ENCODE measurements at regions not wholly inside any gene's neighbourhood (a gene's known extent, or its start where the extent isn't known, plus 50 kb on each side); places are given as distances from the start of the nearest gene placed in this dataset.
"Not testable (repeated sequence)": the region's sequence is repeated elsewhere in the genome, so short reads cannot be mapped to it uniquely, and the experiment has no call there.

DNA sequence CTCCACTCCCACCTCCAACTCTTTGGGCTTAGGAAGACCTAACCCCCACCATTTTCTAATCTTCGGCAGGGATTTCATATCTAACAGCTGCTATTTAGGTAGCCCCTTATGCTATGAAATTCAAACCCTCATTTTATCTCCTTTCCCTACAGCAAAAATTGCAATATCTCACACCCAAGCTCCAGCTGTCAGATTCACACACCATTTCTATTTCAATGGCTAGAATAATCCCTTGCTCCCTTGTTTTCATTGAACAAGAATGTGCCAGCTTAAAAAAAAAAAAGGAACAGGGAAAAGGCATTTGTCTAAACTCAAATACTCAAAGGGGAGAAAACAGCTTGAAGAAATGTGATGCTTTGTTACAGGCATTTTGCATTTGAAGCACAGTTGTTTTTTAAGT lies 850.6 kb upstream of the ACVR2A start:
- no peak for DNase-seq

DNA sequence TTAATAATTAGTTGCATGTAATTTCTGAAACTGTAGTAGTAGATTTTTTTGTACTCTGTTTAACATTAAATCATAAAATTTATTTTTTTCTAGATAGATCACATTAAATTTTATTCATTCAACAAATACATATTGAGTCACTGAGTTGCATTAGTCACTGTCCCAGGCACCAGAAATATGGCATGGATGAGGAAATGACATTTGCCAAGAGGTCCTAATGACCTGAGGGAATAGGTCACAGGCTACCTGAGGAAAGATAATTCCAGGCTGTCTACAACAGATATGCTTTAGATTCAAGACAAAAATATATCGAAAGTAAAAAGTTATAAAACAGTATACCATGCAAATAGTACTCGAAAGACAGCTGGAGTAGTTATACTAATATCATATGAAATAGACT lies 852.4 kb upstream of the ACVR2A start:
- no peak for DNase-seq

DNA sequence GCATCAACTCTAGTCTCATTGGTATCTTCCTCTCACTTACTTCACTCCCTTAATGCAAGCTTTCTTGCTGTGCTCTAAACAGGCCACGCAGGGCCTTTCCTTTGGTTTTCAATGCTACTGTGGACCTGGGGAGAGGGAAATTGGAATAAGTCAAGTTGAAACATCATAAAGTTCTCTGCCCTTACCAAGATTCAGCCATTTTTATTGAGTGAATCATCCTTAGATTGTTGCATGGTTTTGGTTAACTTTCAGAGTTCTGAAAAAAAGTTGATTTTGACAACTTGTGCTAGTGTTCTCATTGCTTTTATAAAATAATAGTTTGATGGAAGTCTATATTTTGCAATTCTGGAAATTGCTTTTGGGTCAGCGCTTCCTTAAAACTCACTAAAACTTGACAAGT lies 852.8 kb upstream of the ACVR2A start:
- no peak for DNase-seq

DNA sequence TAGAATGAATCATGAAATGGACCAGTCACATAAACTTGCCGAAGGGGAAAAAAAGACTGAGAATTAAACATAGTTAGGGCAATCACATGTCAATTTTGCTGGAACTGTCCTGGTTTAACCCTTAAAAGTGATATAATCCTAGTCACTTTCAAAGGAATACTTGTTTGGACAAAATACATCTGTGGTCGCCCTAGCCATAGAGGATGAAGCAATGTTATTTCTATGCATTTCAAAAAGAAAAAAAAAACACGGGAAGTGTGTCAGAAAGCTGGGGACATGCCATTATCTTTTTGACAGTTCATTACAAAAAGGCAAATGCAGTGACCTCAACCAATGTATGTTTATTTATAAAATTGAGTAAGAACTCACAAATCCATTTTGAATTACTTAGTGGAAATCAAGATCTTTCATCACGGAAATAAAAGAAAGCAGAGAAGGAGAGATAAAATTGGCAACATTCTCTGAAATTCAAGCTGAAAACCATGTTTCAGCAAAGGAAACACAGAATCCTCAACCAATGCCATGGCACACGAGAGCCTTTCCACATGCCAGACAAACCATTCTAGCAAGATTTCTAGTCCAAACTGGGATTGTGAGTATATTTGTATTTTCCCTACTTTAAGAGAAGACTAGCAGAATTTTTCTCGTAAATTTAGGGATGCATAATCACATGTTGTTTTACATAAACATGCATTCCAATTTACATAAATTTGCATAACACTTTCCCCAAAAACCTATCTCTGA lies 854.3 kb upstream of the ACVR2A start:
- DNase-seq: no peak

DNA sequence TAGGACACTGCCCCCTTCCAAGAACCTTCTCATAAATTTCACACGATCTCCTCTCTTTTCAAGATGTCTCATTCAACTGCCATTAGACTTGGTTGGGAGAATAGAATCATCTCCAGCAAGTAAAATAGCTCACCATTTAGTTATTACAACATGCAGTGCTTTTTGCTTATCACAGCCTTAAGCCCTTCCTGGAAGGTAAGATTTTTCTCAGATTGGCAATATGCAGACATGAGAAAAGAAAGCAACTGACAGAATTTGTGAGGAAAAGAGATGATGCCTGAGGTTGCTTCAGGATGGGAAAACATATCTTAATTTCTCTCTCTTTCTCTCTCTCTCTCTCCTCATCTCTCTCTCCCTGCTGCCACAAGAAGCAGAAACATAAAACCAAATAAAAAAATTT lies 855.1 kb upstream of the ACVR2A start:
- DNase-seq: no peak

DNA sequence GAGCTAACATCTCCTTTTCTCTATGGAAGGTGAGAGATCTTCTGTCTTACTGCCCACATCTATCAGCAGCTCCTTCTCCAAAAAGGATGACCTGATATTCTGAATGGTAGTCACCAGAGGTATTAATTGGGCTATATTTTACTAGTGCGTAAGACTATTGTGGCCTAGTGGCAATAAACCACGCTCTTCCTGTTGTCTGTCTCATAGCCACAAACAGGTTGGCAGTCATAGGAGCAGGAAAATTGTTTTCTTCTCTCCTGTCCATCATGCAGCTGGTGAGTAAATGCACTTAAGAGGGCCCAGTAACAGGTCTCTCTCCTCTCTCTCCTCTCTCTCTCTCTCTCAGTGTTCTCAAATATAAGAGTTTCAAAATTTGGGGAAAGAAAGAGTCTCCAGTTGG lies 856.8 kb upstream of the ACVR2A start:
- DNase-seq: no peak

DNA sequence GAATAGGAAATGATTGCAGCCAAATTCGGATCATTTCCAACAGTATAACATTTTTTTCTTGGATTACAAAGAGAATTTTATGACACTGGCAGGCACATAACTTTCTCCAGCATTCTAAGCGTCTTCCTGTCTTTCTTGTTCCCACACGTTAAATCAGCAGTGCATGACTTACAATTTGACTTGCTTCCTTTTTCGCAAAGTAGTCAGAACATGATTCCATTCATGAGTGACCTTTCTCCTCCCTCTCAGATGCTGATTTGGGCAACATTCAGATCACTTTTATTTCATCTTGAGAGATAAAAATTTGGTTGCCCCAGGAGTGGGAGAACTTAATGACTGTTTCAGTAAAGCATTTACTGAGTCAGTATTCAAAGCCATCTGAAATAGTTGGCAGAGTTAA lies 858.7 kb upstream of the ACVR2A start:
- no peak for DNase-seq

DNA sequence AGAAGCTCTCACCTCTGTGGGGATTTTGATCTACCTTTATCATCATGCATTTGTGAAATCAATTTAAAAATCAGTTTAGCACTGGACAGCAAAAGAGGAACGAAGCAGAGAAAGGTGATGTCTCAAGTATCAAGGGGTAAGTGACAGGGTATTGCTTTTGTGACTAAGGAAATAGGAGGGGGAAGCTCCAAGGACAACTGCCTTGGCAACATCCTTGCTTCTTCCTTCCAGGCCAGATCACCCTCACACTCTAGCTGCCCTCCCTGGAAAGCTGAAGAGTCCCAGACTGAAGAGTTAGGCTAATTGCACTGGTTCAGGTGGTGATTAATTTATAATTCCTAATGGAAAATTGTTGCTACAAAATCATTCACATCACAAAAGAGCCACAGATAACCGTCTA lies 859.1 kb upstream of the ACVR2A start:
- DNase-seq: no peak

DNA sequence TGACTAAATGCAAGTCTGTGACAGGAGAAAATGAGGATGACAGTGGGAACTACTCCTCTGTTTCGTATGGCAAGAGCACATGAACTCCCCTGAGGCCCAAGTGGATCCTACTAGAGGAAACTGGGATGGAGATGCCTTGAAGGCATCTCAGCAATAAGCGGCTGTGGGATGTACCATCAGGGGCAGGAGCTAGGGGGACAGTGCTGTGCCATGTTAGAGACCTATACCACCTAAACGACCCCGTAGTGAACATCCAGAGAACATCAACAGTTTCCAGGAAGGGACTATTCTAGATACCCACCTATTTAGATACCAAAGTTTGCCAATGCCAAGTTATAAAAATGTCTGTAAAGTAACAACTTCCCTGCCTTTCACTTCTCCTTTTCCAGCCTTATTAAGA lies 860.8 kb upstream of the ACVR2A start:
- no peak for DNase-seq

DNA sequence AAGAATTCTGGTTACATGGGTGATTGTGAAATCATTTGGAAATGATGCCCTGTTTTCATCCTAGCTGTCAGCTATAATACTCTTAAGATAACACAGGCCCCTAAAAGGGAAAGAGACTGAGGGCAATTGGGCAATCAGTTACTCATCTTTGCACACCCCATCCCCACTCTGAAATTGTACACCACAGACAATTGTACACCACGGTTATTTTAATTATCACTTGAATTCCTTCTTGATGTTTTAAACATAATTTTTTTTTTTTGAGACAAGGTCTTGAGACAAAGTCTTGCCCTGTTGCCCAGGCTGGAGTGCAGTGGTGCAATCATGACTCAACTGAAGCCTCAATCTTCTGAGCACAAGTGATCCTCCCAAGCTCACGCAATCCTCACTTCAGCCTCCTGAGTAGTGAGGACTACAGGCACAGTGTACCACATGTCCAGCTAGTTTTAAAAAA lies 862.4 kb upstream of the ACVR2A start:
- no peak for DNase-seq

DNA sequence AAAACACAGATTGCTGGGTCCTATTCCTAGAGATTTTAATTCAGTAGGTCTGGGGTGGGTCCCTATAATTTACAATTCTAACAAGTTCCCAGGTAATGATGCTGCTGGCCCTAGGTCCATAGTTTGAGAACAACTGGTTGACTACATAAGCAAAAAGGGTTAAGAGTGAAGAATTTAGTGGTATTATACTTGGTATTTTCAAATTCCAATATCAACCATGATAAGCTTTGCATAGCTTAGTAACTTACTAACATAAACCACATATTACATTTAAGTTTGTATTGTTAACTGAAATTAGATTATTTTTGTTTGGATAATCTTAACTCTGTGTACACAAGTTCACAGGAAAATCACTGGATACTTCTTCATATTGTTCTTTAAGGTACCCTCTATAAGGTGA lies 862.9 kb upstream of the ACVR2A start:
- DNase-seq: no peak

DNA sequence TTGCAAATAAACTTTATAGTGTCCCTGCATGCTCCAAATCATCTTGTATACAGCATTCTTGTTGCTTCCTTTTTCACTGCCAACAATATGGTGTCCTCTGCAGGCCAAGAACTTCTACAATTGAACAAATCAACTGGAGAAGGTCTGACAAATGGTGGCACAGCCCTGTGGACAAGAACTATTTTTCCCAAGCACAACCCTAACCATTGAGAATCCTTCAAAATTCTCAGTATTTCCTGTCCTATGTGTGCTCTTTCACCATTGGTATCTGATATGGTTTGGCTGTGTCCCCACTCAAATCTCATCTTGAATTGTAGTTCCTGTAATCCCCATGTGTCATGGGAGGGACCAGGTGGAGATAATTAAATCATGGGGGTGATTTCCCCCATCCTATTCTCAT lies 865.1 kb upstream of the ACVR2A start:
- DNase-seq: no peak

DNA sequence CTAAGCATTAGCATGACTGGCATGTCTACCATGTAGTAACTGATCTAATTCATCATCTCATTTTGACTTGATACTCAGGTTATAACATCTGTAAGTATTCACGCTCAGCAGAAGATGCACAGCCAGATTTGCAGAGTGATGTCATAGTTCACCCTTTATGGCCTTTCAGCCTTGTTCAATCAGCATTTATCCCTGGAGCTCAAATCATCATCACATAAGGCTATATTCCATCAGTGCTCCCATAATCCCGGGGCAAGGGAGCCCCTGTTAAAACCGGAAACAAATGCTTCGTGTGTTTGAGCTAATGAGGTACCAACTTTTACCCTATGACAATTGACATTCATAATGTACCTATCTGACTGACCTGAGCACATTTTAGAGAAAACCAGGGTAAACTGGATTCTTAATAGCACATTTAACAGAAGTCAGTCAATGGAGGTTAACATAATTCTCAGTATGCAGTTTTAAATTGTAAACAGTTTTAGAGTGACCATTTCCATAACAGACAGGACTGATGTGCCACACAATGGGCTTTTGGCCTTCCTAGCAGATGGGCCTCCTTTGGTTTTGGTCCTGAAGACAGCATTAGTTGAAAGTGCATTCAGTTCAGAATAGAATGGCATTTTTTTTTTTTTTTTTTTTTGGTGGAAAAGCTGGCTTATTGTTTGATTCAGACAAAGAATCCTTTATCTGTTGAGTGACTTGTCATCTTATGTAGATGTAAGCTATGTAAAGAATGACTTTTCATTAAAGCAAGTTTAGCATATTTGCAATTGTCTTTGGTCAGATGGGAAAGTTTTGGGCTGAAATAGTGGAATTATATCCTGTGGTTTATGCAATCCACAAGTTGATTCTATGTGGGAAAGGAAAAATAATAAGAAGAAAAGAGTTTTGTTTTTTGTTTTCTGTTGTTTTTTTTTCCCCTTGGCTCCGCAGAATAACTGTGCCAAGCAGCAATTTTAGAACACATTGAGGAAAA lies 866.0 kb upstream of the ACVR2A start:
- DNase-seq: no peak

DNA sequence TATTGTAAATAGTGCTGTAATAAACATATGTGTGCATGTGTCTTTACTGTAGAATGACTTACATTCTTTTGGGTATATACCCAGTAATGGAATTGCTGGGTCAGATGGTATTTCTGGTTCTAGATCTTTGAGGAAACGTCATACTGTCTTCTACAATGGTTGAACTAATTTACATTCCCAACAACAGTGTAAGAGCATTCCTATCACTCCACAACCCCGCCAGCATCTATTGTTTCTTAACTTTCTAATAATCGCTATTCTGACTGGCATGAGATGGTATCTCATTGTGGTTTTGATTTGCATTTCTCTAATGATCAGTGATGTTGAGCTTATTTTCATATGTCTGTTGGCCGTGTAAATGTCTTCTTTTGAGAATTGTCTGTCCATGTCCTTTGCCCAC lies 873.8 kb upstream of the ACVR2A start:
- not testable (repeated sequence) for DNase-seq

DNA sequence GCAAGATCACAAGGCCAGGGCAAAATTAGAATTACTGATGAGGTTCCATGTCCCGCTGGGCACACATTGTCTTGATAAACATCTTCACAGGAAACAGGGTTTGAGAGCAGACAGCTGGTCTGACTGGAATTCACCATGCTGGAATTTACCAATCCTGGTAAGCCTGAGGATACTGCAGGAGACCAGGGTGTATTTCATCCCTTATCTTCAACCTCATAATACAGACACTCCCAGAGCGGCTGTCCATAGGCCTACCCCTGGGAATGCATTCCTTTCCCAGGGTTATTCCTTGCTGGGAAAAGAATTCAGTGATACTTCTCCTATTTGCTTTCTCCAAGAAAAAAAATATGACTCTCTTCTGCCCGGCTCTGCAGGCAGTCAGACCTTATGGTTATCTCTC lies 875.1 kb upstream of the ACVR2A start:
- not testable (repeated sequence) for DNase-seq

DNA sequence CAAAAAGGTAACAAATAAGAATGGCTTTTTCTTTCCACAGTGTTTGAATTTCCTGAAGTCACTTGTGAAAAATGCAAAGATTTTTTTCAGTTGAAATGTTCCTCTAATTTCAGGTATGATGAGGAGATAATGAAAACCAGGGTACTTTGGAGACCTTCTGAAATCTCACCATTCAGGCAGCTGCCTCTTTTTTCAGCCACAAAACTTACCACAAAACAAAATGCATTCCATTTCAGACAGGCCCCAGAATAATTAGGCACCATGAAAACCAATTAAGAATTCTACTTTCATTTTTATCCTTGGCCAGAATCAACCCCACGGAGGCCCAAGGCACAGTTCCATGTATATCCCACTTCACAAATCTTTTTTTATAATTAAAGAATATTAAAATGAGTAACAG lies 880.3 kb upstream of the ACVR2A start:
- no peak for DNase-seq

DNA sequence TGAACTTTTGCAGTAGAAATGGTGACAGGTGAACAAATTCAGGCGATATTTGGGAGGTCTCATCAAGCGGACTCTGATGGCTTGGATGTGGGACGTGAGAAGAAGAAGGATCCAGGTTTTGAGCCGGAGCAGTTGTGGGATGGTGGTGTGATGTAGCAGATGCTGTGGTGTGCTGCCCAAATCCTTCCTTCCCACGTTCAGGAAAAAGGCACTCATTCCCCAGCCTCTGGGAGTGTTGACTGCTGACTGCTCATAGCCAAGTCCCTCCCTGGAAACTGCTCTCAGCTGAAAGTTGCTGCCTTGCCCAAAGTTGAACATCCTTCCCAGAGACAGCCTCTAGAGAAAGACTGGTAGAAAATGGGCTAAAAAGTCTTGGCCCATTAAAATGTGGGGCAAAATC lies 890.3 kb upstream of the ACVR2A start:
- DNase-seq: no peak

DNA sequence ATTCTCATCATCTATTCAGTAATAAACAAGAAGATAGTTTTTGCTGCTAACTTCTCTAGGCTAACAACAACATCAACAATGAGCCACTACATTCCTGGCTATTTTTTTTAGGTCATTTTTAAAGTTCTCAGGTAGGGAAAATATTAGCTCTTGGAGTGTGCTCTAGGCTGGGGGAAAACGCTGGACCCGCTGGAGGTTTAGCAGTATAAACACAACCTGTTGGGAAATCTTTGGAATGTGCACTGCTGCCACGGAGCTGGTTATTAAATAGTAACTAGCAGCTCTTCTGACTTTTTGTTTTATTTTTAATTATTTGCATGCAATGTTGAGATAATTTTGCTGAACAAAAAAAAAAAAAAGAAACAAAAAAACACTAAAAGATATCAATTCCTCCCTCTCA lies 892.1 kb upstream of the ACVR2A start:
- DNase-seq: no peak

DNA sequence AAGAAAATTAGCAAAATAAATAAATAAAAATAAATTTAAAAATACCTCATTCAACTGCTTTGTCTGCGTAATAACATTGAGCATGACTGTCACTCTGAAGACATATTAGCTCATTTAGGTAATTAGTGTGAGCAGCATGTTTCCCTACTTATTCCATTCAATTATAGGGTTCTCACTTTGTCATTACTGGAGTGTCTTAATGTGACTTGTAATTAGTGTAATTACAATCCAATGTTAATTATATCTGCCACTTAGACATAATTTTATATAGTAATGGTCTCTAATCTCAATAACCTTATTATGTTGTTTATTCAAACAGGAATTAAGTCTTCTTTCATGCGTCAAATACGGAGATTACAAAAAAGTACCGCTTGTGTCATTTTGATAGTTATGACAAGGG lies 893.9 kb upstream of the ACVR2A start:
- DNase-seq: peak; percentile 50

DNA sequence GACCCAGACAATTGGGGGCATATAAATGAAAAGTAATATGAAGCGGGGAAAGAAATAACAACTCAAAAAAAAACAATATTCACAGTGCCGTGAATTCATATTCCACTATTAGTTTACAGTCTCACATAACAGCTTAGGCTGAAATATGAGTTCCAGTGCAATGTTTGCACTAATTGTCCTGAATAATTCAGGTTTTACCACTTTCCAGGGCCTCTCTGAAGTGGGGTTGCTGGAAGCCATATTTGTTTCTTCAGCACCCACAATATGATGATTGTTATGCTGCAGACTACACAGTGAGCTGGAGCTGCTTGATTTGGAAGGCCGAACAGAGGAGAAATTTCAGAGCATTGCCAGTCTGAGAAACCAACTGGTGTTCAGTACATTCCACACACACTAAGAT lies 894.5 kb upstream of the ACVR2A start:
- DNase-seq: no peak

DNA sequence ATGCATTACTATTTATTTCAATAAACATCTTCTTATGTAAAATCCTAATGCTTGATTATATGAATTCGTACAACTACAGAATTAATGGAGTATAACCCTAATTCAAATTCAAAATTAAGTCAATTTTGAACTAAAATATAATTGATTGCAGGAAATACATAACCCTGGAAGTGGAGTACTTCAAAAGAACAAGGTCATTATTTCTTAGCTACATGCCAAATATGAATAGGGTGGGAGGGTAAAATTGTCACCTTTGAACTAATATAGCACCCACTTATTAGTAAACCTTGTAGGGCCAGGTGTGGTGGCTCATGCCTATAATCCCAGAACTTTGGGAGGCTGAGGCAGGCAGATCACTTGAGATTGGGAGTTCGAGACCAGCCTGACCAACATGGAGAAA lies 895.4 kb upstream of the ACVR2A start:
- no peak for DNase-seq

DNA sequence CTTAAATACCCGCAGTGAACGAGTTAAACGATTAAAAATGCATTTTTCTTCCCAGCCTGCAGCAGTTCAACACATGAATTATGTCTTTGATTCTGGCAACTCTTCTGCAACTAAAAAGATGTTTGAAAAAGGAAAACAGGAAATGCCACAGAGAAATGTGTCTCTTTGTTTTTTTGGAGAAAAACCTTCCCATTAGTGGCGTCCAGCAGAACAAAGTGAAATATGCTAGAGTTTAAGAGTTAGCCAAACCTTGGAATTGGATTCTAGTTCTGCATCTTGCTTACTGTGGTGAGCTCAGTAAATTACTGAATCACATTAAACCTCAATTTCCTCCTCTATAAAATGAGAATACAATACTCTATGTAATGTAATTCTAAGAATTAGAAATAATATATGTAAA lies 900.2 kb upstream of the ACVR2A start:
- DNase-seq: no peak

DNA sequence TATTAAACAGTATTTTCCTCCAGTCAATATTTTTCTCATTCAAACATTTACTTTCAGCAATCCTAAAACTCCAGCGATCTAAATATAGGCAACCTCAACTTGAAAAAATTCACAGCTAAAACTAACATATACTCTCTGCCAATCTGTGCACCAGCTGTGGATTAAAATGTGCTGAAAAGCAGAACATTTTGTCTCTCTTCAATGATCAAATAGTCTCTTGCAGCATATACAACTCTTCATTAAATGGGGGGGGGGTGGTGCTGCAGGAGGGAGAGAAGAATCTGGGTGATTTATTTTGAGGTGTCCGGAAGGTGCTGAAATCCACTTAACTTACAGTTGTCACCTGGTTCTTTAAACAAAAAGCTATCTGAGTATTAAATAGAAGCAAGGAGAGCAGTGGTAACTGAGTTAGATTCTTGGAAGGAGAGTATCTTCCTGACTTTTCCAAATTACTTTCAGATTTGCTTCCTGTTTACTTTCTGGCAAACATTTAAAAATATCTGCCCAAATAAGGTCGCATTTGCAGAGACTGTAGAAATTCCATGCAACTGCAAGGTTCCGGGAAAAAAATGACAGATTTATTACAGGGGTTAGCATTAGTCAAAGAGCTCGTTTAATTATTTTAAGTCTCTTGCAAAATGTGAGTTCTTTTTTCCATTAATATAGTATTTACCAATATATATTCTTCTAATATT lies 904.7 kb upstream of the ACVR2A start:
- DNase-seq: no peak

DNA sequence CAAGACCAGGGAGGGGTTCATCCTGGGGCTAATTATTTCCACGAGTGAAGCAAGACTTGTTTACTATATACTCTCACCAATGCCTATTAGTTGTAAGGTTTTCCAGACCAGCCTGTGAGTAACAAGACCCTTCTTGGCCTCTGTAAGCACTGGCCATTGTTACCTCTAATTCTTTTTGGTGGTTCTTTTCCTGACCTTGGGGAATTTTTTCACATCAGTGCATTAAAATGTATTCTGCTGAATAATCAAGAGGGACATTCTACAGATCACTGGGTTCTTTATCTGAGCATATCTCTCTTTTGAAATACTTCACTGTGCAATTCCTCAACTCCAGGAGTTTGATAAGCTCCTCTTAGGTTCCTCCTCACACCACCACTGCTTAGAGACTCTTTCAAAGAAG lies 909.9 kb upstream of the ACVR2A start:
- no peak for DNase-seq
